GM19324 (cell line): ENCODE measurements at regions not wholly inside any gene's neighbourhood (a gene's known extent, or its start where the extent isn't known, plus 50 kb on each side); places are given as distances from the start of the nearest gene placed in this dataset.

ENCODE experiments used
- ATAC-seq: cut with Tn5 transposase; IDR thresholded peaks from one replicate; pipeline ENCODE4 v1.9.1; 2021; ENCODE audit warnings: mild to moderate bottlenecking, moderate library complexity; ENCODE audit not compliant: unreplicated experiment, low FRiP score

GRCh38 chr12:65540140-65540539 is 261.7 kb downstream of the MSRB3 start:
- no peak for ATAC-seq

- no peak for ATAC-seq
Measured at GRCh38 chr12:65546528-65546927, 268.0 kb downstream of the MSRB3 start.

GRCh38 chr12:65556676-65557437 is 267.4 kb upstream of the HMGA2 start:
- peak; percentile 98 for ATAC-seq

GRCh38 chr12:65557438-65558181 is 266.7 kb upstream of the HMGA2 start:
- ATAC-seq: no peak

GRCh38 chr12:65560286-65560685 is 264.0 kb upstream of the HMGA2 start:
- ATAC-seq: no peak

GRCh38 chr12:65561798-65562382 is 262.4 kb upstream of the HMGA2 start:
- no peak for ATAC-seq

GRCh38 chr12:65565601-65566560 is 258.4 kb upstream of the HMGA2 start:
- ATAC-seq: no peak

- ATAC-seq: no peak
Measured at GRCh38 chr12:65566751-65567150, 257.5 kb upstream of the HMGA2 start.

- no peak for ATAC-seq
Measured at GRCh38 chr12:65567820-65568219, 256.5 kb upstream of the HMGA2 start.

GRCh38 chr12:65568517-65568916 is 255.8 kb upstream of the HMGA2 start:
- ATAC-seq: no peak

- no peak for ATAC-seq
Measured at GRCh38 chr12:65570451-65571130, 253.7 kb upstream of the HMGA2 start.

GRCh38 chr12:65574867-65575266 is 249.4 kb upstream of the HMGA2 start:
- no peak for ATAC-seq

- no peak for ATAC-seq
Measured at GRCh38 chr12:65584016-65584415, 240.3 kb upstream of the HMGA2 start.

- ATAC-seq: no peak
Measured at GRCh38 chr12:65585648-65586602, 238.4 kb upstream of the HMGA2 start.

- no peak for ATAC-seq
Measured at GRCh38 chr12:65586796-65587195, 237.5 kb upstream of the HMGA2 start.

GRCh38 chr12:65590318-65590717 is 234.0 kb upstream of the HMGA2 start:
- no peak for ATAC-seq

- ATAC-seq: no peak
Measured at GRCh38 chr12:65592416-65592815, 231.9 kb upstream of the HMGA2 start.

GRCh38 chr12:65593239-65593701 is 231.0 kb upstream of the HMGA2 start:
- ATAC-seq: no peak

- no peak for ATAC-seq
Measured at GRCh38 chr12:65594409-65594808, 229.9 kb upstream of the HMGA2 start.
